HEK293T (cell line): ENCODE measurements at regions not wholly inside any gene's neighbourhood (a gene's known extent, or its start where the extent isn't known, plus 50 kb on each side); places are given as distances from the start of the nearest gene placed in this dataset.

ENCODE experiments used
- CTCF ChIA-PET: fragments of 350-600 bp; formaldehyde crosslinking; extraction: SDS; loops from one replicate; lab custom pipeline; 2021; ENCODE audit warnings: antibody characterized with exemption, inconsistent platforms; lab: Yijun Ruan, JAX
- POLR2A ChIA-PET: fragments of 350-600 bp; formaldehyde crosslinking; extraction: SDS; loops from one replicate; lab custom pipeline; 2020; ENCODE audit warnings: antibody characterized with exemption, inconsistent platforms; lab: Yijun Ruan, JAX
- DNase-seq: peaks from one replicate; pipeline ENCODE4 v3.0.0; 2012; ENCODE audit warnings: mixed read lengths; ENCODE audit errors: extremely low spot score
- ARNT ChIP-seq: fragments of 450-650 bp; IDR thresholded peaks from 2 replicates; pipeline ENCODE4 v1.6.1; 2017; ENCODE audit warnings: mild to moderate bottlenecking
- BHLHE40 ChIP-seq: fragments of 450-650 bp; IDR thresholded peaks from 2 replicates; pipeline ENCODE4 v1.6.1; 2016; ENCODE audit warnings: mild to moderate bottlenecking, moderate library complexity, borderline replicate concordance
- CTBP1 ChIP-seq: fragments of 450-650 bp; IDR thresholded peaks from 2 replicates; pipeline ENCODE4 v1.6.1; 2016; ENCODE audit warnings: borderline replicate concordance
- ELF4 ChIP-seq: fragments of 450-650 bp; IDR thresholded peaks from 2 replicates; pipeline ENCODE4 v1.6.1; 2017; ENCODE audit warnings: antibody characterized with exemption
- FOXA1 ChIP-seq: fragments of 450-650 bp; IDR thresholded peaks from 2 replicates; pipeline ENCODE4 v1.6.1; 2016; ENCODE audit warnings: mild to moderate bottlenecking
- FOXK2 ChIP-seq: fragments of 450-650 bp; IDR thresholded peaks from 2 replicates; pipeline ENCODE4 v1.6.1; 2016; ENCODE audit warnings: mild to moderate bottlenecking
- FOXM1 ChIP-seq: fragments of 450-650 bp; IDR thresholded peaks from 2 replicates; pipeline ENCODE4 v1.6.1; 2017; ENCODE audit warnings: mild to moderate bottlenecking, borderline replicate concordance
- HDGF ChIP-seq: fragments of 450-650 bp; IDR thresholded peaks from 2 replicates; pipeline ENCODE4 v1.6.1; 2017; ENCODE audit warnings: antibody characterized with exemption, borderline replicate concordance
- L3MBTL2 ChIP-seq: fragments of 450-650 bp; conservative IDR thresholded peaks from 2 replicates; pipeline ENCODE4 v1.6.1; 2016; ENCODE audit warnings: mild to moderate bottlenecking
- LEF1 ChIP-seq: fragments of 450-650 bp; IDR thresholded peaks from 2 replicates; pipeline ENCODE4 v1.6.1; 2017; ENCODE audit warnings: mild to moderate bottlenecking, borderline replicate concordance
- NFRKB ChIP-seq: fragments of 450-650 bp; IDR thresholded peaks from 2 replicates; pipeline ENCODE4 v1.6.1; 2016; ENCODE audit warnings: mild to moderate bottlenecking, moderate library complexity
- SP1 ChIP-seq: fragments of 450-650 bp; IDR thresholded peaks from 2 replicates; pipeline ENCODE4 v1.6.1; 2017
- SUZ12 ChIP-seq: fragments of 450-650 bp; IDR thresholded peaks from 2 replicates; pipeline ENCODE4 v1.6.1; 2016; ENCODE audit warnings: mild to moderate bottlenecking
- TARDBP ChIP-seq: fragments of 450-650 bp; IDR thresholded peaks from 2 replicates; pipeline ENCODE4 v1.6.1; 2016
- ZNF384 ChIP-seq: fragments of 450-650 bp; IDR thresholded peaks from 2 replicates; pipeline ENCODE4 v1.6.1; 2016
- TF ChIP-seq, protein P1 (sequence below): fragments of 450-650 bp; IDR thresholded peaks from 2 replicates; pipeline ENCODE4 v1.6.1; 2016

DNA sequence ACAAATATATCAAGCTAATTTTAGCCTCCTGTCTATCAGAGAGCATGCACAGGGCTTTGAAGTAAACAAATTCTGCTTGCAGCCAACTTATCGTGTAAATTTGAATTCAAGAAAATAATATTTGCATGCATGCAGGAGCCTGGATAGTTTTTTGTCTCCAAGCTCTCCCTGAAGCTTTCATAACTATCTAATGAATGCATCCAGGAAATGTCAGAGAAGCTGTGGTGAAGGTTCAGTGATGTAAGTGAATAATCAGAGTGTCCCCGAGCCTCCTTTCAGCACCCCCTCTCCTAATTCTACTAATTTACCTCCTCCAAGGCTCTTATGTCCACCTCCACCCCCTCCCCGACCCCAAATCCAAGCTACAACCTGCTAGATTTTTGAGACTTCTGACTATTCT, 172.0 kb upstream of the ZNF32 start:
- CTCF ChIA-PET, result no interaction called here
- TF ChIP-seq L3MBTL2 (no peak), BHLHE40 (no peak), CTBP1 (no peak), ZNF384 (no peak)
- TF ChIP-seq, protein P1, sequence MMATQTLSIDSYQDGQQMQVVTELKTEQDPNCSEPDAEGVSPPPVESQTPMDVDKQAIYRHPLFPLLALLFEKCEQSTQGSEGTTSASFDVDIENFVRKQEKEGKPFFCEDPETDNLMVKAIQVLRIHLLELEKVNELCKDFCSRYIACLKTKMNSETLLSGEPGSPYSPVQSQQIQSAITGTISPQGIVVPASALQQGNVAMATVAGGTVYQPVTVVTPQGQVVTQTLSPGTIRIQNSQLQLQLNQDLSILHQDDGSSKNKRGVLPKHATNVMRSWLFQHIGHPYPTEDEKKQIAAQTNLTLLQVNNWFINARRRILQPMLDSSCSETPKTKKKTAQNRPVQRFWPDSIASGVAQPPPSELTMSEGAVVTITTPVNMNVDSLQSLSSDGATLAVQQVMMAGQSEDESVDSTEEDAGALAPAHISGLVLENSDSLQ, result no peak
- POLR2A ChIA-PET, result no interaction called here
- DNase-seq, result no peak

DNA sequence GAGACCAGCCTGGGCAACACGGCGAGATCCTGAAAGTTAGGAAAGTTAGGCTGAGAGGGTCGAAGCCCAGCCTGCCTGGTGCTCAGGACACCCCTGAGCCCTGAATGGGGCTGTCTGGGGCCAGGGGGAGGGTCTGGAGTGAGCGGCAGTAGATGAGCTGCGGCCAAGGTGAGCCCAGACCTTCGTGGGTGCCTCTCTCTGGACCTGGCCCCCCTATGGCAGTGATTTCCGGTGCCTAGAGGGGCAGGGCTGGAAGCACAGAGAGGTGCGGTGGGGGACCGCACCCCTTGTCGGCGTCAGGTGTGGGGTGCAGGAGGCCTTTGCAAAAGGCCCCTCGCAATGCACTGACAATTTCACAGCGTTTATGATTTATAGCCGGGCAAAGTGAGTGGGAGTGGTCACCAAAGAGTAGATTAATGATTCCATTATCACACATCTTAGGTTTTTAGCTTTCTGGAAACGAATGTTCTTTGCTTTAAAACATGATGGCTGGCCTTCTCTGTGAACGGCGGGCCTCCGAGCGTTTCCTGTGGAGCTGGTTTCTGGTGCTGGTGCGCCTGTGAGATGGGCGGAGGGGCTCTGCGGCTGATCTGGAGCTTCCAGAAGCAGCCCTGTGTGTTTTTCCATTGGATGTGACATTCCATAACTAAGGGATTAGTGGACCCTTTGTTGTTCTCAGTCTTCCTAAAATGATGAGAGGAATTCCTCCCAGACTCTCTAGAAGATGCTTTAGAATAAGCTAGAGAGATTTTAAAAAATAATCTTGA, 171.0 kb upstream of the ZNF32 start:
- DNase-seq, result no peak
- POLR2A ChIA-PET, result no interaction called here
- CTCF ChIA-PET, result interaction anchor here (0.6 kb wide), 1 partner anchor 13 kb away, joined by 3 read pairs; no protein-coding TSS in a partner anchor
- TF ChIP-seq NFRKB (no peak), HDGF (no peak), SUZ12 (no peak), FOXA1 (no peak), FOXM1 (no peak), CTBP1 (no peak), ZNF384 (no peak), BHLHE40 (no peak), L3MBTL2 (no peak), TARDBP (no peak), LEF1 (no peak), SP1 (no peak), FOXK2 (no peak)
- TF ChIP-seq, protein P1, result no peak

DNA sequence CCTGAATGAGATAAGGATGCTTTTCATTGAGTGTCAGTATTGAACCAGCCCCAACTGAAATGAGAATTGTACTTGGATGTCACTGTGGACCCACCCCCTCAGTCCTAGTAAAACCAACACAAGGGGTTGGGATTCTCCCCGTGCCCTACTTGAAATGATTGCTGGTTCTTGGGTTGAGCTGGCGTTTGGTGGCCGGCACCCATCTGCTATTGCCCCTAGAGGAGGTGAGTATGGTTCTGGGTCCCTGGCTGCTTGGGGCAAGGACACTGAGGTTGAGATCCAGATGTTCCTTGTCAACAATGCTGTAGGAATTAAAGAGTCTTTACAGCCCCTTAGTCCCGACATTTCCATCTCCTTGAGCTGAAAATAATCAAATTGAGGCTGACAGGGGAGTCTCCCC, 170.0 kb upstream of the ZNF32 start:
- DNase-seq, result no peak
- ChIA-PET POLR2A (no interaction called here), CTCF (no interaction called here)
- TF ChIP-seq CTBP1 (no peak), LEF1 (no peak), FOXA1 (no peak), BHLHE40 (no peak), FOXM1 (no peak), NFRKB (no peak), SP1 (no peak), SUZ12 (no peak), ZNF384 (no peak), TARDBP (no peak), HDGF (no peak), ELF4 (no peak), L3MBTL2 (no peak), ARNT (no peak), FOXK2 (no peak)
- TF ChIP-seq, protein P1, result no peak

DNA sequence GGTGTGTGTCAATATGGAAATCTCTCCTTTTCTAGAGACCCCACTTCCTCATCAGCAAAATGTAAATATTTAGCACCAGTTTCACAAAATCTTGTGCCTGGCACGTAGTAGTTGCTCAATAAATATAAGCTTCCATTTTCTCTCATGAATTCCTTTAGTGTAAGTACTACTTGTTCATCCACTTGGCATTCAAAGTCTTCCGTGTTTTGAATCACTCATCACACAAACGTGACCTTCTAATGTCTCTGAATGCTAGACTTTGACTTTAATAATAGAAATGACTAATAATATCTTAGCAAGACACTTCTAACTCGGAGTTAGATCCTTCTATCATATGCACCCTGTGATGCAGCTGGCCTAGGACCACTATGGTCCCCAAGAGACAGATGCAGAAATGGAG, 168.7 kb upstream of the ZNF32 start:
- TF ChIP-seq FOXM1 (no peak), HDGF (no peak), FOXA1 (no peak), LEF1 (no peak), ELF4 (no peak), TARDBP (no peak)
- TF ChIP-seq, protein P1, result no peak
- POLR2A ChIA-PET, result no interaction called here
- DNase-seq, result no peak
- CTCF ChIA-PET, result interaction anchor here (0.7 kb wide), 1 partner anchor 14 kb away, joined by 4 read pairs; no protein-coding TSS in a partner anchor

DNA sequence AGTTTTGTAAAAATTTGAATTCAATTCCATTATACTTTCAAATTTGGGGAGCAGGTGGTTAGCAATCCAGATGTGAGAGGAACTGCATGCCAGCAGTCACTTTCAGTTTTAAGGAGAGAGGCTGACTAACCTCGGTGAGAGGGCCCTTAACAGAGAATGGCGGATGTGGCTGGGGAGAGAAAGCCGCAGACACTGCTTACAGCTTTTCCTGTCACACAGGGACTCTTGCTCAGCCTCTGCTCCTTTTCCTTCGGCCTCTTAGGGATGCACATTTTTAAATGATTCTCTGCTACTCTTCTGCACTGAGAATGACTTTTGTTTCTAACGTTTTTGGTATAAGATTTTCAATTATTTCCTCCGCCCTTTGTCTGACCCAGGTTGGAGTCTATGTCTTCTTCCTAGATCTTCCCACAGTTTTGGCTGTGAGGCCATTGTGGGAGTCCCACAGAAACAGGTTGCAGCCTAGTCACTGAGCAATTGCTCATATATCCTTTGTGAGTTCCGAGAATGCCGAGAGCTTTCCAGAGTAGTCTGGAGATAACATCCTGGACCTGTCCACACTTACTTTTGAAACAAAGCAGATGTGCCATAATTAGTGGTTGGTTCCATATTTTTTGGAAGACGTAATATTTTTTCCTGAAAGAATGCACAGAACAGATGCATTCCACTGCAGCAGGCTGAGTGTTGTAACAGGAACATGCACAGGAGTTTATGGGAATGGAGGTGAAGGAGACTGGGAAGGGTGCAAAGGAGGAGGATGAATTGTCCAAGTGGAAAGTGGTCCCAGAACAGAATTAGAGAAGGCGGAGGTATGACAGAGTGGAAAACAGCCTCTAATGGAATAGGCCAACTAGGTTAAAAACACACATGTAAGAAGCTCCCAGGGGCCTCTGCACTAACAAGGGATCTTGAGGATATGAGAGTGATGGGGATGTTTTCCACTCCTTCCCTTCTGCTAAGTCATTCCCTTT, 168.0 kb upstream of the ZNF32 start:
- ChIA-PET POLR2A (no interaction called here), CTCF (no interaction called here)
- TF ChIP-seq SUZ12 (no peak), FOXK2 (no peak), NFRKB (no peak), FOXA1 (no peak), TARDBP (no peak), LEF1 (no peak), ARNT (no peak), ZNF384 (no peak), BHLHE40 (no peak), SP1 (no peak)
- DNase-seq, result no peak
